Breast epithelium (tissue), 3 donors: ENCODE measurements at regions not wholly inside any gene's neighbourhood (a gene's known extent, or its start where the extent isn't known, plus 50 kb on each side); places are given as distances from the start of the nearest gene placed in this dataset.

ENCODE experiments used
- POLR2A ChIP-seq: fragments of 450-650 bp; IDR thresholded peaks from one replicate; pipeline ENCODE4 v1.6.1; 2016; ENCODE audit warnings: antibody characterized with exemption, mild to moderate bottlenecking, moderate library complexity
- TF ChIP-seq, protein P1 (sequence below), 3 donors: fragments of 450-650 bp; IDR thresholded peaks; one replicate each; pipeline ENCODE4 v1.5.1; 2016 to 2017; ENCODE audit warnings: antibody characterized with exemption in 3 of 3, mild to moderate bottlenecking in 3 of 3, moderate library complexity in 3 of 3

DNA sequence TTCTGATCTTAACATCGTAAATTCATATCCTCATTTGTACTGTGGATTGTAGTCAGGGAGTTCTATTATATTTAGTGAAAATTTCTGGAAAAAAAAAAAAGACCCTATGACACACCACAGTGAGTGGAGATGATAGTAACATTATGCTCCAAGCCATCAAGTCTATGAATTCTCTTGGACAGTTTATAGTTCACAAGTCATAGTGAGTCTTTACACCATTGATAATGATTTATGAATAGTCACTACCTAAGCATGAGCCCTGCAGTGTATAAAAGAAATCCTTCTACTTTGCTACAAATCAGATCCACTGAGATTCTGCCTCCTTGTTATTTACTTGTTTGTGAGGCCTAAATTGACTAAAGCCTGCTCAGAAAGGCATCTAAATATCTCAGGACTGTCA, 772.2 kb upstream of the NOVA1 start:
- no peak for TF ChIP-seq POLR2A
- TF ChIP-seq, protein P1, sequence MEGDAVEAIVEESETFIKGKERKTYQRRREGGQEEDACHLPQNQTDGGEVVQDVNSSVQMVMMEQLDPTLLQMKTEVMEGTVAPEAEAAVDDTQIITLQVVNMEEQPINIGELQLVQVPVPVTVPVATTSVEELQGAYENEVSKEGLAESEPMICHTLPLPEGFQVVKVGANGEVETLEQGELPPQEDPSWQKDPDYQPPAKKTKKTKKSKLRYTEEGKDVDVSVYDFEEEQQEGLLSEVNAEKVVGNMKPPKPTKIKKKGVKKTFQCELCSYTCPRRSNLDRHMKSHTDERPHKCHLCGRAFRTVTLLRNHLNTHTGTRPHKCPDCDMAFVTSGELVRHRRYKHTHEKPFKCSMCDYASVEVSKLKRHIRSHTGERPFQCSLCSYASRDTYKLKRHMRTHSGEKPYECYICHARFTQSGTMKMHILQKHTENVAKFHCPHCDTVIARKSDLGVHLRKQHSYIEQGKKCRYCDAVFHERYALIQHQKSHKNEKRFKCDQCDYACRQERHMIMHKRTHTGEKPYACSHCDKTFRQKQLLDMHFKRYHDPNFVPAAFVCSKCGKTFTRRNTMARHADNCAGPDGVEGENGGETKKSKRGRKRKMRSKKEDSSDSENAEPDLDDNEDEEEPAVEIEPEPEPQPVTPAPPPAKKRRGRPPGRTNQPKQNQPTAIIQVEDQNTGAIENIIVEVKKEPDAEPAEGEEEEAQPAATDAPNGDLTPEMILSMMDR (IDR thresholded peaks at IDR 0.05) = no peak
